Trophoblast cell (in vitro differentiated cells and primary cell): ENCODE measurements at regions not wholly inside any gene's neighbourhood (a gene's known extent, or its start where the extent isn't known, plus 50 kb on each side); places are given as distances from the start of the nearest gene placed in this dataset.

Source experiments
- DNase-seq, 2 donors: peaks; one replicate each; pipeline ENCODE4 v3.0.0-alpha.2; 2016
- H2AFZ ChIP-seq: 2 replicates; pipeline ENCODE4 v1.6.1; 2013; ENCODE audit warnings: low read length, moderate library complexity, mild to moderate bottlenecking; ENCODE audit not compliant: insufficient read depth, poor library complexity
- H2AK5ac ChIP-seq: 2 replicates; pipeline ENCODE4 v1.6.1; 2013; ENCODE audit warnings: mild to moderate bottlenecking, low read length
- H2BK120ac ChIP-seq: 2 replicates; pipeline ENCODE4 v1.6.1; 2013; ENCODE audit warnings: low read length, mild to moderate bottlenecking, moderate library complexity; ENCODE audit not compliant: insufficient read depth, poor library complexity
- H2BK12ac ChIP-seq: 2 replicates; pipeline ENCODE4 v1.6.1; 2013; ENCODE audit warnings: mild to moderate bottlenecking, low read length, moderate library complexity
- H2BK5ac ChIP-seq: 2 replicates; pipeline ENCODE4 v1.6.1; 2013; ENCODE audit warnings: low read length, low read depth, moderate library complexity, mild to moderate bottlenecking; ENCODE audit not compliant: poor library complexity
- H3K14ac ChIP-seq: 2 replicates; pipeline ENCODE4 v1.6.1; 2013; ENCODE audit warnings: mild to moderate bottlenecking, low read length
- H3K18ac ChIP-seq: 2 replicates; pipeline ENCODE4 v1.6.1; 2013; ENCODE audit warnings: mild to moderate bottlenecking, low read length
- H3K23ac ChIP-seq: 2 replicates; pipeline ENCODE4 v1.6.1; 2013; ENCODE audit warnings: low read length
- H3K27ac ChIP-seq: 2 replicates; pipeline ENCODE4 v1.5.1; 2013; ENCODE audit warnings: low read depth, mild to moderate bottlenecking, inconsistent platforms, low read length, moderate library complexity
- H3K27me3 ChIP-seq: 2 replicates; pipeline ENCODE4 v1.6.1; 2013; ENCODE audit warnings: inconsistent platforms, mild to moderate bottlenecking, low read length, moderate library complexity; ENCODE audit not compliant: insufficient read depth
- H3K36me3 ChIP-seq, 2 experiments: 1 replicate in 1 of 2; 2 replicates in 1 of 2; pipeline ENCODE4 v1.6.1; 2013; ENCODE audit warnings: low read length in 2 of 2, mild to moderate bottlenecking in 2 of 2, moderate library complexity in 1 of 2; ENCODE audit not compliant: insufficient read depth in 2 of 2, control insufficient read depth in 1 of 2
- H3K4ac ChIP-seq: 2 replicates; pipeline ENCODE4 v1.6.1; 2013; ENCODE audit warnings: low read depth, mild to moderate bottlenecking, low read length, moderate library complexity
- H3K4me1 ChIP-seq, 2 experiments: 1 replicate in 1 of 2; 2 replicates in 1 of 2; pipeline ENCODE4 v1.6.1; 2013; ENCODE audit warnings: low read length in 2 of 2, mild to moderate bottlenecking in 2 of 2, moderate library complexity in 1 of 2; ENCODE audit not compliant: insufficient read depth in 2 of 2, control insufficient read depth in 1 of 2
- H3K4me2 ChIP-seq: 2 replicates; pipeline ENCODE4 v1.6.1; 2013; ENCODE audit warnings: inconsistent platforms, mild to moderate bottlenecking, low read length, moderate library complexity
- H3K4me3 ChIP-seq: 2 replicates; pipeline ENCODE4 v1.5.1; 2013; ENCODE audit warnings: mild to moderate bottlenecking, low read depth, low read length, inconsistent platforms
- H3K79me1 ChIP-seq: one replicate; pipeline ENCODE4 v1.6.1; 2013; ENCODE audit warnings: low read length
- H3K79me2 ChIP-seq: 2 replicates; pipeline ENCODE4 v1.6.1; 2013; ENCODE audit warnings: low read length, mild to moderate bottlenecking; ENCODE audit not compliant: control insufficient read depth, insufficient read depth, poor library complexity
- H3K9ac ChIP-seq: 2 replicates; pipeline ENCODE4 v1.6.1; 2013; ENCODE audit warnings: mild to moderate bottlenecking, low read length
- H3K9me3 ChIP-seq: 2 replicates; pipeline ENCODE4 v1.6.1; 2013; ENCODE audit warnings: low read depth, mild to moderate bottlenecking, control low read depth, inconsistent platforms, low read length; ENCODE audit not compliant: insufficient read depth
- H4K12ac ChIP-seq: 2 replicates; pipeline ENCODE4 v1.6.1; 2013; ENCODE audit warnings: low read depth, mild to moderate bottlenecking, low read length, moderate library complexity
- H4K8ac ChIP-seq: 2 replicates; pipeline ENCODE4 v1.6.1; 2013; ENCODE audit warnings: low read depth, mild to moderate bottlenecking, low read length, moderate library complexity
- H4K91ac ChIP-seq: one replicate; pipeline ENCODE4 v1.6.1; 2013; ENCODE audit warnings: low read depth, mild to moderate bottlenecking, low read length, moderate library complexity
- WGBS: extraction: QIAGEN DNeasy Blood & Tissue Kit; methylation state at CpG from one replicate; pipeline ENCODE4 v1.1.7; 2013; ENCODE audit warnings: missing lambda C conversion rate; ENCODE audit not compliant: insufficient read length, insufficient coverage; ENCODE audit errors: extremely low coverage; 5-methylcytosine and 5-hydroxymethylcytosine counted together

GRCh38 chr3:163018664-163019063, 1522.1 kb downstream of the OTOL1 start:
- no peak overlapping the region for H3K4me3 ChIP-seq
- H3K18ac ChIP-seq = no peak overlapping the region
- no peaks in the 10 kb centered on the region for H3K4me1 ChIP-seq
- no peak overlapping the region for H3K4me2 ChIP-seq
- no peaks in the 10 kb centered on the region for H3K79me1 ChIP-seq
- no peak overlapping the region for H3K9ac ChIP-seq
- no peak overlapping the region for H3K14ac ChIP-seq
- H4K91ac ChIP-seq = no peak overlapping the region
- H3K79me2 ChIP-seq = no peaks in the 10 kb centered on the region
- no peak overlapping the region for H2BK120ac ChIP-seq
- H3K27me3 ChIP-seq = no peaks in the 10 kb centered on the region
- no peak overlapping the region for H2BK12ac ChIP-seq
- WGBS = no CpG with 5 or more reads among the region's 7 CpGs
- H2AK5ac ChIP-seq = no peak overlapping the region
- H3K4ac ChIP-seq = no peak overlapping the region
- no peaks in the 10 kb centered on the region for H3K9me3 ChIP-seq
- no peak overlapping the region for H4K12ac ChIP-seq
- no peaks in the 10 kb centered on the region for H3K36me3 ChIP-seq
- H3K23ac ChIP-seq = no peak overlapping the region
- no peak overlapping the region for H2BK5ac ChIP-seq
- H4K8ac ChIP-seq = no peak overlapping the region
- DNase-seq = no peak
- no peak overlapping the region for H3K27ac ChIP-seq
- H2AFZ ChIP-seq = no peak overlapping the region

- H2BK120ac ChIP-seq = no peak overlapping the region
- H3K27ac ChIP-seq = no peak overlapping the region
- no peaks in the 10 kb centered on the region for H3K79me2 ChIP-seq
- H4K8ac ChIP-seq = no peak overlapping the region
- no CpG with 5 or more reads among the region's 5 CpGs for WGBS
- no peak overlapping the region for H2AFZ ChIP-seq
- no peak overlapping the region for H3K18ac ChIP-seq
- no peak overlapping the region for H3K4me2 ChIP-seq
- no peaks in the 10 kb centered on the region for H3K9me3 ChIP-seq
- no peaks in the 10 kb centered on the region for H3K27me3 ChIP-seq
- H3K79me1 ChIP-seq = no peaks in the 10 kb centered on the region
- H3K4ac ChIP-seq = no peak overlapping the region
- no peak overlapping the region for H4K12ac ChIP-seq
- no peak overlapping the region for H3K23ac ChIP-seq
- H4K91ac ChIP-seq = no peak overlapping the region
- no peak overlapping the region for H2AK5ac ChIP-seq
- H3K4me1 ChIP-seq = no peaks in the 10 kb centered on the region
- no peak overlapping the region for H2BK5ac ChIP-seq
- no peak for DNase-seq
- no peak overlapping the region for H3K4me3 ChIP-seq
- no peak overlapping the region for H3K14ac ChIP-seq
- no peaks in the 10 kb centered on the region for H3K36me3 ChIP-seq
- H2BK12ac ChIP-seq = no peak overlapping the region
- H3K9ac ChIP-seq = no peak overlapping the region
These were observed 1522.7 kb downstream of the OTOL1 start for GRCh38 chr3:163019260-163019659.

GRCh38 chr3:163033652-163034051, 1537.0 kb downstream of the OTOL1 start:
- Histone ChIP-seq H3K27ac (no peak overlapping the region), H3K79me1 (no peaks in the 10 kb centered on the region), H2AK5ac (no peak overlapping the region), H2BK12ac (no peak overlapping the region), H3K4me2 (no peak overlapping the region), H3K4me1 (no peaks in the 10 kb centered on the region), H3K36me3 (no peaks in the 10 kb centered on the region), H3K9me3 (no peaks in the 10 kb centered on the region), H3K79me2 (no peaks in the 10 kb centered on the region), H4K91ac (no peak overlapping the region), H2AFZ (no peak overlapping the region), H3K4me3 (no peak overlapping the region), H3K23ac (no peak overlapping the region), H2BK120ac (no peak overlapping the region), H3K27me3 (no peaks in the 10 kb centered on the region), H3K18ac (no peak overlapping the region), H4K8ac (no peak overlapping the region), H4K12ac (no peak overlapping the region), H3K4ac (no peak overlapping the region), H2BK5ac (no peak overlapping the region), H3K14ac (no peak overlapping the region), H3K9ac (no peak overlapping the region)
- no CpG with 5 or more reads among the region's 4 CpGs for WGBS
- no peak for DNase-seq

GRCh38 chr3:163039636-163040035, 1543.0 kb downstream of the OTOL1 start:
- Histone ChIP-seq H3K27ac (no peak overlapping the region), H3K4ac (no peak overlapping the region), H2AFZ (no peak overlapping the region), H2BK12ac (no peak overlapping the region), H3K4me3 (no peak overlapping the region), H3K18ac (no peak overlapping the region), H4K91ac (no peak overlapping the region), H3K27me3 (no peaks in the 10 kb centered on the region), H2BK5ac (no peak overlapping the region), H3K23ac (no peak overlapping the region), H3K79me1 (no peaks in the 10 kb centered on the region), H3K79me2 (no peaks in the 10 kb centered on the region), H3K14ac (no peak overlapping the region), H3K36me3 (no peaks in the 10 kb centered on the region), H3K4me1 (no peaks in the 10 kb centered on the region), H4K12ac (no peak overlapping the region), H2BK120ac (no peak overlapping the region), H3K9ac (no peak overlapping the region), H3K4me2 (no peak overlapping the region), H3K9me3 (no peaks in the 10 kb centered on the region), H2AK5ac (no peak overlapping the region), H4K8ac (no peak overlapping the region)
- DNase-seq = no peak
- no CpG with 5 or more reads among the region's 3 CpGs for WGBS
